HG02798 (cell line): ENCODE measurements at regions not wholly inside any gene's neighbourhood (a gene's known extent, or its start where the extent isn't known, plus 50 kb on each side); places are given as distances from the start of the nearest gene placed in this dataset.

Experiments used
- ATAC-seq: cut with Tn5 transposase; IDR thresholded peaks from one replicate; pipeline ENCODE4 v1.9.1; 2021; ENCODE audit warnings: mild to moderate bottlenecking; ENCODE audit not compliant: unreplicated experiment, poor library complexity

- ATAC-seq, result no peak
These were observed 534.7 kb downstream of the ANKRD50 start for GRCh38 chr4:124177647-124178425.

GRCh38 chr4:124178449-124179021 is 534.0 kb downstream of the ANKRD50 start:
- no peak for ATAC-seq

GRCh38 chr4:124179506-124180186 is 532.9 kb downstream of the ANKRD50 start:
- ATAC-seq, result no peak

GRCh38 chr4:124181039-124181438 is 531.5 kb downstream of the ANKRD50 start:
- no peak for ATAC-seq

- ATAC-seq, result no peak
These were observed 529.3 kb downstream of the ANKRD50 start for GRCh38 chr4:124183231-124183630.

- ATAC-seq, result no peak
These were observed 528.6 kb downstream of the ANKRD50 start for GRCh38 chr4:124183926-124184325.

GRCh38 chr4:124184792-124185191 is 527.7 kb downstream of the ANKRD50 start:
- no peak for ATAC-seq

GRCh38 chr4:124188595-124188994 is 523.9 kb downstream of the ANKRD50 start:
- no peak for ATAC-seq

- no peak for ATAC-seq
These were observed 523.0 kb downstream of the ANKRD50 start for GRCh38 chr4:124189545-124189944.

- no peak for ATAC-seq
These were observed 521.2 kb downstream of the ANKRD50 start for GRCh38 chr4:124191329-124191728.

GRCh38 chr4:124192544-124192943 is 520.0 kb downstream of the ANKRD50 start:
- no peak for ATAC-seq

- ATAC-seq, result no peak
These were observed 513.3 kb downstream of the ANKRD50 start for GRCh38 chr4:124199185-124199584.

- ATAC-seq, result no peak
These were observed 512.8 kb downstream of the ANKRD50 start for GRCh38 chr4:124199755-124200154.

- no peak for ATAC-seq
These were observed 510.9 kb downstream of the ANKRD50 start for GRCh38 chr4:124201636-124202035.

- ATAC-seq, result no peak
These were observed 510.4 kb downstream of the ANKRD50 start for GRCh38 chr4:124202099-124202498.

- no peak for ATAC-seq
These were observed 508.8 kb downstream of the ANKRD50 start for GRCh38 chr4:124203613-124204238.

GRCh38 chr4:124206779-124207605 is 505.5 kb downstream of the ANKRD50 start:
- no peak for ATAC-seq

GRCh38 chr4:124209211-124209610 is 503.3 kb downstream of the ANKRD50 start:
- no peak for ATAC-seq

GRCh38 chr4:124209626-124210025 is 502.9 kb downstream of the ANKRD50 start:
- ATAC-seq, result no peak

- no peak for ATAC-seq
These were observed 501.8 kb downstream of the ANKRD50 start for GRCh38 chr4:124210746-124211145.
